BJ (cell line): ENCODE measurements at regions not wholly inside any gene's neighbourhood (a gene's known extent, or its start where the extent isn't known, plus 50 kb on each side); places are given as distances from the start of the nearest gene placed in this dataset.

Source experiments
- CTCF ChIA-PET: fragments of 350-600 bp; formaldehyde crosslinking; extraction: SDS; loops from one replicate; lab custom pipeline; 2021; ENCODE audit warnings: antibody characterized with exemption, inconsistent platforms; lab: Yijun Ruan, JAX
- POLR2A ChIA-PET: fragments of 300-600 bp; sonication (Branson Sonifier 250); formaldehyde crosslinking; extraction: SDS; loops from one replicate; lab custom pipeline; 2021; ENCODE audit warnings: antibody characterized with exemption; lab: Charles Lee
- DNase-seq: peaks from one replicate; pipeline ENCODE4 v3.0.0-alpha.2; 2011; ENCODE audit warnings: low read depth
- H3K27me3 ChIP-seq: 2 replicates; pipeline ENCODE4 v1.6.0; 2011; ENCODE audit warnings: low read length; ENCODE audit not compliant: control insufficient read depth, insufficient read depth
- H3K36me3 ChIP-seq: 2 replicates; pipeline ENCODE4 v1.5.1; 2011; ENCODE audit warnings: low read length; ENCODE audit not compliant: control insufficient read depth, insufficient read depth
- H3K4me3 ChIP-seq: 2 replicates; pipeline ENCODE4 v1.5.1; 2011; ENCODE audit warnings: low read depth, mild to moderate bottlenecking, control low read depth, low read length
- TF ChIP-seq, protein P1 (sequence below): IDR thresholded peaks from 2 replicates; pipeline ENCODE4 v1.5.1; 2011; ENCODE audit warnings: low read depth, mild to moderate bottlenecking, control low read depth, inconsistent platforms, low read length, moderate library complexity; ENCODE audit not compliant: insufficient read depth

DNA sequence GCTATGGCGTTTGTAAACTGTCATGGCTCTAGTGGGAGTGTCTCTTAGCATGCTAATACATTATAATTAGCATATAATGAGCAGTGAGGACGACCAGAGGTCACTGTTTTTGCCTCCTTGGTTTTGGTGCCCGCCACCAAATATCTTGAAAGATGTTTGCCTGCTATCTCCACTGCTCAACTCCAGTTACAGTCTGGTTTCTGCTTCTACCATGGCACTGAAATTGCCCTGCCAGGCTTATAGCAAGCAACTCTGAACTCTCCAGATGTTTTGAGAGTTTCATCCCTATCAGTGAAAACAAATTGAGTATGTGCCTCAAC is 122.1 kb upstream of the SPRY4 start:
- no peak for DNase-seq
- H3K4me3 ChIP-seq: no peak overlapping the region
- ChIA-PET POLR2A (no interaction called here), CTCF (no interaction called here)
- H3K27me3 ChIP-seq: no peaks in the 10 kb centered on the region
- TF ChIP-seq, protein P1, sequence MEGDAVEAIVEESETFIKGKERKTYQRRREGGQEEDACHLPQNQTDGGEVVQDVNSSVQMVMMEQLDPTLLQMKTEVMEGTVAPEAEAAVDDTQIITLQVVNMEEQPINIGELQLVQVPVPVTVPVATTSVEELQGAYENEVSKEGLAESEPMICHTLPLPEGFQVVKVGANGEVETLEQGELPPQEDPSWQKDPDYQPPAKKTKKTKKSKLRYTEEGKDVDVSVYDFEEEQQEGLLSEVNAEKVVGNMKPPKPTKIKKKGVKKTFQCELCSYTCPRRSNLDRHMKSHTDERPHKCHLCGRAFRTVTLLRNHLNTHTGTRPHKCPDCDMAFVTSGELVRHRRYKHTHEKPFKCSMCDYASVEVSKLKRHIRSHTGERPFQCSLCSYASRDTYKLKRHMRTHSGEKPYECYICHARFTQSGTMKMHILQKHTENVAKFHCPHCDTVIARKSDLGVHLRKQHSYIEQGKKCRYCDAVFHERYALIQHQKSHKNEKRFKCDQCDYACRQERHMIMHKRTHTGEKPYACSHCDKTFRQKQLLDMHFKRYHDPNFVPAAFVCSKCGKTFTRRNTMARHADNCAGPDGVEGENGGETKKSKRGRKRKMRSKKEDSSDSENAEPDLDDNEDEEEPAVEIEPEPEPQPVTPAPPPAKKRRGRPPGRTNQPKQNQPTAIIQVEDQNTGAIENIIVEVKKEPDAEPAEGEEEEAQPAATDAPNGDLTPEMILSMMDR: no peak
- H3K36me3 ChIP-seq: no peaks in the 10 kb centered on the region

DNA sequence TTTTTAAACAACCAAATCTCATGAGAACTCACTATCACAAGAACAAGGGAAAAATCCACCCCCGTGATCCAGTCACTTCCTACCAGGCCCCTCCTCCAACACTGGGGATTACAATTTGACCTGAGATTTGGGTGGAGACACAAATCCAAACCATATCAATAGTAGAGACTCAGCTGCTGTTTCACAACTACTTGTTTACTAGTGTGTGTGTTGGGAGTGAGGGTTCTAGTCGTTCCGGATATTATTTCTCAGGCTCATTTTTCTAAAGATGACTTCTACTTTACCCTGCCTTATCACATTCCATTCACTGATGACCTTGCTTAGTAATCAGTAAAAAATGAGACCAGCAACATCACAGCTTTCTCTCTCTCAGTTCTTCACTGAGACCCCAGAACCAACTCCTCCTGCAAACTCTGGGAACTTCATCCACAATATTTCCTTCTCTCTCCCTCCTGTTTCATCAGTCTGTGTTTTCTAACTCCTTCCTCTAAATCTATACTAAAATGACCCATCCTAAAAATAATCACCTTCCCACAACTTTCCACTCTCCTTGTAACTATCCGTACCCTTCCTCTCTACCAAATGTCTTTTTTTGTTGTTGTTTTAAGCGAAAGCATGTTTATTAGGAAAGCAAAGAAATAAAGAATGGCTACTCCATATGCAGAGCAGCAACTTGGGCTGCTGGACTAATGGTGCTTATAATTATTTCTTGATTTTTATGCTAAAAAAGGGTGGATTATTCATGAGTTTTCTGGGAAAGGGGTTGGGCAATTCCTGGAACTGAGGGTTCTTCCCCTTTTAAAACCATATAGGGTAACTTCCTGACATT is 121.5 kb upstream of the SPRY4 start:
- POLR2A ChIA-PET: no interaction called here
- TF ChIP-seq, protein P1: no peak
- no peaks in the 10 kb centered on the region for H3K36me3 ChIP-seq
- no peaks in the 10 kb centered on the region for H3K27me3 ChIP-seq
- CTCF ChIA-PET: interaction anchor here (1.2 to 1.7 kb wide), 2 partner anchors 14 to 19 kb away, joined by 4 to 5 read pairs; no protein-coding TSS in a partner anchor
- DNase-seq: peak; percentile 31
- no peak overlapping the region for H3K4me3 ChIP-seq

DNA sequence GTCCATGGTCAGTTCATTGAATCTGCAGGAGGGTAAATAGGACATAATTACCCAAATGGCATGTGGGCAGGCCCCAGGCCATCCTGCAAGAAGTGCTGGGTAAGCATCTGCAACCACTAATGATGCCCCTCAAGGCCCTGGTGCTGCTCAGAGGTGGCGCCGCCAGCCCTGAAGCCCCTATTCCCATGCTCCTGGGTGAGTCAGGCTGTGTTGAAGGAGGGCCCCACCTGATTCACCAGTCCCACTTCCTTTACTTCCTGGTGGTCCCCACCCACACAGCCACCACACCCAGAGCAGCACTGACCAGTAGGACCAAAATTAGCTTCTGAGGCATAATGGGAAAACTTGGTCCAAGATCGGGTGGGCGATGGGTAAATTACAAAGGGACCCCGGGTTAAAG is 120.4 kb upstream of the SPRY4 start:
- no peaks in the 10 kb centered on the region for H3K36me3 ChIP-seq
- TF ChIP-seq, protein P1: no peak
- H3K4me3 ChIP-seq: no peak overlapping the region
- POLR2A ChIA-PET: no interaction called here
- DNase-seq: no peak
- CTCF ChIA-PET: interaction anchor here (1.2 to 1.7 kb wide), 2 partner anchors 12 to 18 kb away, joined by 4 to 5 read pairs; no protein-coding TSS in a partner anchor
- no peaks in the 10 kb centered on the region for H3K27me3 ChIP-seq

DNA sequence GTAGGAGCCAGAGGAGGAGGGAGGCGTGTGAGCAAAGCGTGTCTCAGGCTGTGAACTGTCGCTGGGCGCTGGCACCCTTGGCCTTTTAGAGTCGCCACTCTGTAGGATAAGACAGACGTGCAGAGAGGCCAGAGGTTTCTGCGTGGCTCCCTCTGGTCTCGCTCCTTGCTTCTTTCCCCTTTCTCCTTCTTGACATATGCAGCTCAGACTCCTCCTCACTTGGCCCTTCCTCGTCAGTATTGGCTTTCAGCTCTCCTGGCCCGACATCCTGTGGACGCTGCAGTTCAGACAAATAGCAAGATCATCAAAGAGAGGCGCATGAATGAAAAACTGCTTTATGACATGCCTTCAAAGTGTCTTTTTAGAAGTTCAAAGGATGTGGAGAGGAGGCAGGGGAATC is 116.8 kb upstream of the SPRY4 start:
- Histone ChIP-seq H3K36me3 (no peaks in the 10 kb centered on the region), H3K27me3 (no peaks in the 10 kb centered on the region), H3K4me3 (no peak overlapping the region)
- TF ChIP-seq, protein P1: no peak
- POLR2A ChIA-PET: interaction anchor here (0.6 kb wide), 1 partner anchor 165 kb away, joined by 14 read pairs; no protein-coding TSS in a partner anchor
- DNase-seq: no peak
- CTCF ChIA-PET: no interaction called here

DNA sequence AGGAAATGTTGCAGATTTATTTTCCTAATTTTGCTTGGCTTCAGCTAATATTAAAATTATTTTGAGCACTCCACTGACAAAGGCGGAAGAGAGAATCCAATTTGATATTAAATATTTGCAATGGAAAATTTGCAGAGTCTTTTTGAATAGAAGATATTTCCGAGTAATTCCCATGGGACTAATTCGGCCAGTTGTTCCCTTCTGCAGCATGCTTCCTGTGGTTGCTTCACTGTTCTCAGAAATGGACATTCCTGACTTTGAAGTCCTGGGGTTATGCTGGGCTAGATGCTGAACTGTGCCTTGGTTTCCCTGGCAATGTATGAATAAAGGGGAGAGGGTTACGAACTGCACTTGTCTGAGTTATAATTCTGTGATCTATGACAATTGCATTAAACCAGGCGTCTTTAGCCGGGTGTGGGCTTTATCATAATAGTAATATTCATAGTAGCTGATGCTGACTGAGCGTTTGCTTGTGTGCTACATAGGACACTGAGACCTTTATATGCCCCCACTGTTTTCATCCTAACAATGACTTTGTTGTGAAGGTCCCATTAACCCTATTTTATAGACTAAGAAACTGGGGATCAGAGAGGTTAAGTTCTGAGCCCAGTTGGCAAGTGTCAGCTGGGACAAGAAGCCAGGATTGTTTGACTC is 114.5 kb upstream of the SPRY4 start:
- no peak overlapping the region for H3K4me3 ChIP-seq
- no peaks in the 10 kb centered on the region for H3K36me3 ChIP-seq
- DNase-seq: no peak
- CTCF ChIA-PET: no interaction called here
- POLR2A ChIA-PET: interaction anchor here (0.5 kb wide), 1 partner anchor 18 kb away, joined by 4 read pairs; no protein-coding TSS in a partner anchor
- TF ChIP-seq, protein P1: no peak
- H3K27me3 ChIP-seq: no peaks in the 10 kb centered on the region
